ENCODE measurements at regions not wholly inside any gene's neighbourhood (a gene's known extent, or its start where the extent isn't known, plus 50 kb on each side); places are given as distances from the start of the nearest gene placed in this dataset.

DNA sequence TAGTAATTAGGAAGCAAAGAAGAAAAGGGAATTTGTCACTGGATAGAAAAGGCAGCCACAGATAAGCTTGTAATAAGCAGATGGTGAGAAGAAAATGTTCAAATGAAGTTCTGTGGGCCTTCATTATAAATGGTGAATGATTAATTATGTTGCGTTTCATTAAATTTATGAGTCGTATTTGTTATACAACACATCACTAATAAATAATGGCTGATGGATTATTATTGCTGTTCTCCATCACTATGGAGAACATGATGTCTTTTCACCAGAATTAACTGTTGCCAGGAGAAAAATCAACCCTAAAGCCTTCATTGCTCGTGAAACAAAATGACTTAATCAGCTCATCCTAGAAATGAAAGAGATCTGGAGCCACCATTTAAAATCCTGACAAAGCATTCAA lies 158.5 kb downstream of the BTBD3 start:
- TF ChIP-seq GATA2 (IDR thresholded peaks at IDR 0.05; ENCODE audit: low read depth, low read length): no peak
- no peak for TF ChIP-seq GATA3 (IDR thresholded peaks at IDR 0.05; ENCODE audit: low read depth, low read length)

All from SH-SY5Y (cell line).